Eye (tissue), 1 donor: ENCODE measurements at regions not wholly inside any gene's neighbourhood (a gene's known extent, or its start where the extent isn't known, plus 50 kb on each side); places are given as distances from the start of the nearest gene placed in this dataset.
A peak's percentile ranks its signal among the peaks of the same experiment; 100 is the strongest.

Experiments
- DNase-seq: peaks from one replicate; pipeline ENCODE4 v3.0.0-alpha.2; 2015

DNA sequence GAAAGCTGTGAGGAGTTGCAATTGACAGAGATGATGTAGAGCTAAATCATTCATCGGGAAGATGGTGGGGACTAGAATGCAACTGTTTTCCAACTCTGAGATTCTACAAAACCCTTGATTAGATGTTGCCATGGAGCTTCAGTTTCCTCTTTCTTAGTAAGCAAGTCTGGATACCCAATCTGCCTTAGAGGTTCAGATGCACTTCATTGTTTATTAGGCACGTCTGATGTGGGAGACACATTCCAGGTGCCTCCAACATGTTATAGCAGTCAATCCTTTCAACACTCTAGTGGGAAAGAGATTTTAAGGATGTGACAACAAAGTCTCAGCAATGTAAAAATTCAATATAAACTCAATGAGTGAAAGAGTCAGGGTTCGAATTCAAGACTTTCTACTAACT lies 291.3 kb upstream of the PHYHIPL start:
- no peak for DNase-seq

DNA sequence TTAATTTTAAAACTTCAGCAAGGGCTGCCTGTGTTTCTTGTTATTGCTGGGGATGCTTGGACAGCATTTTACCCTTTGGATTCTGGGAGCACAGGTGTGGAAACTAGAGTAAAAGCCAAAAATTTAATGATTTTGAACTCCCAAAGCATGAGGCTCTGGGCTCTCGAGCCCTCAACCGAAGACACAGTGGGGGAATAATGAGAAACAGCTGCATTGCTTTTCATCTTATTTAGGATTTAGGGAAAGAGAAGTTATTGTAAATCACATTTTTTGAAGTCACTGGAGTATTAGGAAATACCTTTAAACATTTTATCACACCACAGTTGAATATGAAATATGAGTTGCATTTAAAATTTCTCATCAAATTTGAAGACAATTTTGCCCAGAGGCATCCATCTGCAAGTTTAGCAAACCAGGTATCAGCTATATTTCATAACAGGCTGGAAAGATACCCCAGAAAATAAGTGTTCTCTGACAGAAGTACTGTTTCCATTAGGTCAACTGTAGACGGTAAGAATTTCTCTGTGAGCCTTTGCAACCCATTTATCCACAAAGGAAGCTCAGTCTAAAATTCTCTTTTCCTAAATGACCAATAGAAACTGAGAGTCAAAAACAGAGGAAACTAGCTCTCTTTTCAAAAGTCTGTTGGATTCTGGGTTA lies 290.6 kb upstream of the PHYHIPL start:
- DNase-seq, result peak; percentile 12

DNA sequence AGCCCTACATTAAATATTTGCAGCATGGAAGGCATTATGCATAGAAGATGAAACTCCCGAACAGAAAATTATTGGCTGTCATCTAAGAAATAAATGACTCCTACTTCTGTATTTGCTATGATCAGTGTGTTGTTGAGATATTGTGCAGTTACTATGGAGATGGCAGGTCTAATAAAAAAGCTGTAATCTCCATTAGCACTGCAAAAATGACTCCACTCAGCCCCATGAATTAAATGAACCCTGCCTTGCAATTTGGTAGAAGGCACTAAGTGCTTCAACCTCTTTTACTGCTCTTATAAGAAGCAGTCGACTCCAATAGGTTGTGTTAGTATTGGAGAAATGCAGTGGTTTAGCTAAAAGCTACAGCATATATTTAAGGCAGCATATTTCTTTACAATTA lies 290.0 kb upstream of the PHYHIPL start:
- DNase-seq, result no peak

DNA sequence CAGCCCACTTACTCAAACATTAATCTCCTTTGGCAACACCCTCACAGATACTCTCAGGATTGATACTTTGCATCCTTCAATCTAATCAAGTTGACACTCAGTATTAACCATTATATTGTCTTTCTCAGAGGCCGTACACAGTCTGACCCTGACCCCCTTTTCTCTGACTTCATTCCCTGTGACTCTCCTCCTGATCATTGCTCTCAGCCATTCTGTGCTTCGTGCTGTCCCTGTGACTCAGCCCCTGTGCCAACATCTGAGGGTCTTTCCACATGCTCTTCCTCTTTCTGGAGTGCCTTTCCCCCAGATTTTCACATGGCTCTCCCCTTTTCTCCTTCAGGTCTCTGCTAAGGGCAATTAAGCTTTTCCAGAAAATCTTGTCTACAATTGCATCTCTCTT lies 289.0 kb upstream of the PHYHIPL start:
- DNase-seq, result no peak

DNA sequence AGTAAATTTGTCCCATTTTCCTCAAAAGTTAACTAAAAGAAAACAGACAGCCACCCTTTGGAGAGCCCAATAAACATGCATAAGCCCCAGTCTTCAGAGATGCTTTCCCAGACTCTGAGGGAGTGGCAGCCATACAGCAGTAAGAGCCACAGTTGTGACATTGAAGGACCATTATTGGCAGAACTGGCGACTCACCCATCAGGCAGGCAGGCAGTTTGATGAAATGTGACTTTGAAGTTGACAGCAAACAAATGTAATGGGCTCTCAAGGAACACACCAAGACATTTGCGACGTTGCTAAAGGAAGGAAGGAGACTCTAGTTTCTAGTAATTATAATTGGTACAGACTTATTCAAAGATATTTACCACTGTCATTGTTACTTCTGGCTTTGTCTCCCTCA lies 287.5 kb upstream of the PHYHIPL start:
- no peak for DNase-seq

DNA sequence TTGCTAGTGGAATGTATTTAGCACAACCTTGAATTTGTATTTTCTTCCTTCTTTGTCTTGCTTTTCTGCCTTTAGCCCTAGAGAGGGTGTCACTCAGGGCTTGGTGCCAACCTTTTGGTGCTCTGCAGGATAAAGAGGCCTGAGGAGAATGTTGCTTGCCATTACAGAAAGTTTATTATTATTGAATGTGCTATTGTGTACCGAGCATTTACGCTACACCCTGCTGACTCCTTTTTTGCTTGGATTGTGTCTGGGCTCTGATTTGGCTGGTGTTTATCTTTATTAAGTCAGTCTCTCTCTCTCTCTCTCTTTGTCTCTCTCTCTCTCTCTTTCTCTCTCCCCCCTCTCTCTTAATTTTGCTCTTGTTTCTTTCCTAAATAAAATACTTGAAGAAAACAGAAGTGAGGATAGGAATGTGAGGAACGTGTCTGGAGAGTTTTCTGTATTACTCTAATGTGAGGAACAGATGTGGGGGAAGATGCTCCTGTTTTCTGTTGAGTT lies 284.4 kb upstream of the PHYHIPL start:
- DNase-seq, result no peak

DNA sequence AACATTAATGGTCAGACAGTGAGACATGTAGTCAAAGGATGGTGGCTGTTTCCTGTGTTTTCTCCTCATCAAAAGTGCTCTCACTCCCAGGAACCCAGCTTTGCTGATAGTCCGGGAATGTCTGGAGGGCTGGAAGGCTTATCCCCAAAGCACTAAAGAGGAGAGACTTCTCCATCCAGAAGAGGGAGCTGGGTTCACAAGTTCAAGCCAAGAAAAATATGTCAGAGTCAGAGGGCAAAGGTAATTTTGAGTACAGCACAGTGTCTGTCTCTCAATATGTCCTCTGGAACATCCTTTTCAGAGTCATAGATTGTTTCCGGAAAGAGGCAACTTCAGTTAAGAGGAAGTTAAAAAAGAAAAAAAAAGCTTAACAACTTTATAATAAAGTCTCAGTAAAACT lies 281.5 kb upstream of the PHYHIPL start:
- peak; percentile 29 for DNase-seq

DNA sequence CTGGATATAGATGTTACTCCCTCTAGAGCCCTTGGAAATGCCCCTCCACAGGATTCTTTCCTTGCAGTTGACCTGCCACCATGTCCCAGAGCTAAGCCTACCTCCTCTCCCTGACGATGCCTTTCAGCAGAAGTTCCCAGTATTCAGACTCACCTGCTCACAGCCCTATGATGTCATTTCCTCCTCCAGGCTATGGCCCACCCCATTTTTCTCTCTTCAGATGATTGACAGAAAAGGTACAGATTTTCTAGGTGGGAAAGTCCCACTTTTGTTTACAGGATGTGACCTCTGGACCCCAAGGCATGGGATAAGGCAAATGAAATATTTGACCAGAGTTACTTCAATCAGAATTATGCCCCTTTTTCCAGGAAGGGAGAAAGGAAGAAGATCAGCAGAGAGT lies 280.2 kb upstream of the PHYHIPL start:
- DNase-seq, result no peak

DNA sequence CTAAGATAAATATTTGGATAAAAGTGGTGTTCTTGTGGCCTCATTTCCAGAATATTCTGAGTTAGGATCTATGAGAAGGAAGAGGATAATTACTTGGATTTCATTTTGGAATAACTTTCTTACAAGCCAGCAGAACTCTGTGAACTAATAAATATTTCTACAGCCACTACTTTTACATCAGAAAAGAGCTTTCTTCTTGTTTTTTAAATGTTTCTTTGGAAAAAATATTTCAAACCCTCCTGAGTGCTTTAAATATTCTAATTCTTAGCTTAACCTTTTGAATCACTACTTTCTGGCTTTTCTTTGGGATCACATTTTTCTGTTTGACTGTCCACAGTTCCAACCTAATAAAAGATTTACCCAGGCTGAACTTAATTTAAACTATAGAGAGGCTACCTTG lies 279.2 kb upstream of the PHYHIPL start:
- DNase-seq, result no peak

DNA sequence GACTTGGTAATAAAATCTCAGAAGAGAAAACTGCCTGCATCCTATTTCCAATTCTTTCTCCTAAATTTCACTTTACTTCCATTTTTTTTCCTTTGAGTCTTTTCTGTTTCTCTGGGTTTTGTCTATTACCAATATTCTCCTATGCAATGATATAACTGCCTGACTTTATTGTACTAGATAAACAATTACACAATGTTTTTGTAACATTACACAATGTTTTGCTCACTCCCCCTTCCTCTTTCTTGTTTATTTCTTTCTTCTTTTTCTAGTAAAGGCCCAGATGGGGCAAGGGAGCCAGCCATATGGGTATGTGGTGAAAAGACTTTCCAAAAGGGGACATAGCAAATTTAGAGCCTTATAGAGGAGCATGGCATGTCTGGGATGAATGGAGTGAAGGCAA lies 278.7 kb upstream of the PHYHIPL start:
- no peak for DNase-seq

DNA sequence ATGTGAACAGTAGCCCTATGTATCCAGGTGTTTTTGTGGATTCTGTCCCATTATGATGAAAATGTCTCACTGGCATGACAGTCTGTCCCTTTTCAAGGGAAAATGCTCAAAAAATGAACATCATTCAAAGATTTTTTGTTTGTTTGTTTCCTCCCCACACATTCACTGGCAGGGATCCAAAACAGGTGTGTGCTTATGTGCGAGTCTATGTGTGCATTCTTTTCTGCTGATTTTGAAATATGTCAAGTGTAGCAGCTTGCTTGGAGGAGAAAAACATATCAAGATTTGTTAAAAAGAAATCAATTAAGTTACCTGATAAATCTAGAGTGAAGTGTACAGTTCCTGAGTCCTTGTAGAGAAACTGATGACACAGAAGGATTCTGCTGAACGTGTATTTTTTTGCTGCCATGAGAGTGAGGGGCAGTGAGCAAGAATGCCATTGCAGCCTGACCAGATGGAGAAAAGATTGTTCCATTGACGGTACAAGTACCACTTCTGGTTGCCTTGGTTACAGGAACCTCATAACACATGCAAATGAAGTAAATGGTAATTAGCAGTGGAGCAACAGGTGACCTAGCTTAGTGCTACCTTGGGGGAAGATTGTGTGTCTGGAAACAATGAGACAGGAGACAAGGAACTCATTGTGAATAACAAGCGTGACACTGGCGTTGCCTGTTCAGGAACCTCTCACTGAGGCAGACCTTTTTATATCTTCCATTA lies 277.4 kb upstream of the PHYHIPL start:
- DNase-seq, result no peak

DNA sequence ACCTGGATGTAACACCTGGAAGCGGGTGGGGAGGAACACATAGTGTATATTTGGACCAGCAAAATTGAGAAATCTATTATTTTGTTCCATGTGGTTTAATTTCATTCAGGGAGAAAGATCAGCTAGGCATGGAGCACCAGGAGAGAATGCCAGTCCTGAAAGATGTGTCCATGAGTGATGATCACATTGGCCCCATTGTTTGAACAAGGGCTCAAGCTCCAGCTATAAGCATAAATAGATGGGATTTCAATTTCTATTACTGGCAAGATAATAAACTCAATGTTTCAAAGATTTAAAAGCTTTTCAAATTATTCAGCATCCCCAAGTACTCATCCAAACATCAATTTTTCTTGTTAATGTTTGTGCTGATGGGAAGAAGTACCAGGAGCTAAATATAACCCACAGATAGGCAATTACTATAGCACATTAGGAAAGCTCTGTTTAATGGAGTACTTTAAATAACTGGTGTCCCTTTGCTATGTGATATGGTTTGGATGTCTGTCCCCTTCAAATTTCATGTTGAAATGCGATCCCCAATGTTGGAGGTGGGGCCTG lies 275.3 kb upstream of the PHYHIPL start:
- DNase-seq, result no peak

DNA sequence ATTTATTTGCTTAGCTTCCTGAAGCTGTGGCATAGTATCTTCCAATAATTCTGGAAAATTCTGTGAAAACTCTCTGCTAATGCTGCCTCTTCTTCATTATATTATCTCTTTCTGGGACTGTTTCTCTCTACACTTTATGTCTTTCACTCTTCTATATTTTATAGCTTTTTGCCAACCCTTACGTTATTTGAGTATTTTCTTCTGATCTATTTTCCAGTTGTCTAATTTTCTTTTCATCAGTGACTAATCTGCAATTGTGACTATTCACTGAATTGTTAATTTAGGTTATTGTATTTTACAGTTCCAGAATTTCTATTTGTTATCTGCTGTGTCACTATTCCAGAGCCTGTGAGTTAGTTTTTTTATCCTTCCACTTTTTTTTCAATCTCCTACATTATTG lies 273.4 kb upstream of the PHYHIPL start:
- DNase-seq, result no peak

DNA sequence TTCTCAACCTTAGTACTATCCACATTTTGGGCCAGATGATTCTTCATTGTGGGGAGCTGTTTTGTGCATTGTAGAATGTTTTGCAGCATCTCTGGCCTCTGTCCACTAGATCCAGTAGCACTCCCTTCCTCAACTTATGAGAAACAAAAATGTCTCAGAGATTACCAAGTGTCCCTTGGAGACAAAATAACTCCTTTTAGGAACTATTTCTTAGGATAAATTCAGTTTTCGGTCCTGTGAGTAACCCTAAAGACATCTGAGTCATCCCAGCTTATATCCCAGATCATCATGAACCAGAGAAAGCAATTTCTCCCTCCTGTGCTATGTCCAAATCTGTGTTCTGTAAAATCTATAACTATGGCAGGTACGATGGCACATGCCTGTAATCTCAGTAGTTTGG lies 266.6 kb upstream of the PHYHIPL start:
- DNase-seq, result no peak

DNA sequence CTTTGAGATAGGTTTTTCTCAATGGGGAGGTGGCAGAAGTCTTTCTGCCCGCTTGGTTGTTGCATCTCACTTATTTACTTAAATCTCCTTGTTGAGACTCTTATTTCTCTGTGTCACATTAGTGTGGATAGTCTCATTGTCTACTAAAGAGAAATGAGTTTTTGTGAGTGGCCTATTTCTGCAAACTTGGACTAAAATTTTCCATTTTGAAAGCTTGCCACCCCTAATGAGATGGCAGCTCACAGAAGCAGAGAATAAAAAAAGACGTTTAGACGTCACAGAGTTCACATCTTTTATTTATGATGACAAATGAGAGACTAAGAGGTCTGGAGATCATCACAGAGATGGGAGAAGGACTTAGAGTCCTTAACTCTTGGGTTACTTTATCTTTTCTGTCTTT lies 262.7 kb upstream of the PHYHIPL start:
- no peak for DNase-seq

DNA sequence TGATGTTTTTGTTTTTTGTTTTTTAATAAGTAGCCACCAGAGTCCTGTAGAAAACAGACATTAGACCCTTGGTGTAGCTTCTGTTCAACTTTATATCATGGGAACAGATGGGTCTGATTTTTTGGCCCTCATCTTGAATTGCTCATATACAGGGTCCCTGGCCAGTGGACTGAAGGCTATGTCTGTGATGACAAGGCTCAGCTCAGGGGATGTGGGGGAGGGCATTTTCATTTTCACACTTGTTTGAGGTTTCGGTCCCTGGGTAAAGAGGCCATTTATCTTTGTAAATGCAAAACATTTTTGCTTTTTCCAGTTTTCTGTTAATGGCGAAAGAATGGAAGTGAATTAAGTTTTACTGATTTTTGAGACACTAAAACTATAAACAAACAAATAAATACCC lies 257.6 kb upstream of the PHYHIPL start:
- no peak for DNase-seq

DNA sequence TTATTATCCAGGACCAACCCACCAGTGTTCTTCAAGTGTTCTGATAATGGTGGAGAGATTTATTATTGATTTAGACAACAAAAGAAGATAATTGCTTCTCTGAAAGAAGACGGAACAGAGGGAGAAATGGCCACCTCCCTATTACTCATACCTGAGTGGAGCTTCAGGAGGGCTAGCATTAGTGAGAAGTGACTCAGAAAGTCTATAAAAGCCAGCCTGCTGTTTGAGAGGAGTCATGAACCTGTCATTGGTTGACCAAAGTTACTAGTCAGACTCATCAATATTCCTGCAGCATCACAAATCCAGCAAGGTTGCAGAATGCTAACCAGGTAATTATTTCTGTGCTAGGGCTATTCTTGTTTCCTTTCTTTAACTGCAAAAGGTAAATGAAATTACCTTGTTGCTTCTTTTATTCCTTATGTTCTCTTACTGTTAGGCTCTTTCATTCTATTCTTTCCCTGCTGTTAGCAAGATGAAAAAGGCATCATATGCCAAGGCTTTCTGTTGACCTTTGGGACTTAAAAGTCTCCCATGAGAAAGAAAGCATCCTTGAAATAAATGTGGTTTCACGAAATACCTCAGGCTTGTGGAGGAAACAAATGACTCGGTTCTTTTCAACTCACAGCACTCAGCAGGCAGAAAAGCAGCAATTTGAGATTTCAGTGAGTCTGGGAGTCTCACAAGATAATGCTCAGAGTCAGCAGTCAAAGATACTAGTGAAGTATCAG lies 256.4 kb upstream of the PHYHIPL start:
- peak; percentile 48 for DNase-seq

DNA sequence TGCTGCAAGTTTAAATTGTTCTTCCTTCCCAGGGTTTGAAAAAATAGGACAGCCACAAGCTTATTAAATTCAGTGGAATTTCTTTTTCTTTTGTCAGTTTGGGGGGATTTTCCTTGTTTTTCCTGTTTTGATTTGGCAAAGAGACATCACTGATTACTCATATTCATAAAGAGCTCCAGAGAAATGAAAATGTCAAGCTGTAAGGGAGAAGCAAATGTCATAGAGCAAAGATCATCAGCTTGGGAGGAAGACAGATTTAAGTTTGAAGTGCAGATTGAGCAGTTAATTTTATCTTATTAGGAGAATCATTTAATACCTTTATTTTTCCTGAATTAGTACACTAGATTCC lies 255.8 kb upstream of the PHYHIPL start:
- no peak for DNase-seq

DNA sequence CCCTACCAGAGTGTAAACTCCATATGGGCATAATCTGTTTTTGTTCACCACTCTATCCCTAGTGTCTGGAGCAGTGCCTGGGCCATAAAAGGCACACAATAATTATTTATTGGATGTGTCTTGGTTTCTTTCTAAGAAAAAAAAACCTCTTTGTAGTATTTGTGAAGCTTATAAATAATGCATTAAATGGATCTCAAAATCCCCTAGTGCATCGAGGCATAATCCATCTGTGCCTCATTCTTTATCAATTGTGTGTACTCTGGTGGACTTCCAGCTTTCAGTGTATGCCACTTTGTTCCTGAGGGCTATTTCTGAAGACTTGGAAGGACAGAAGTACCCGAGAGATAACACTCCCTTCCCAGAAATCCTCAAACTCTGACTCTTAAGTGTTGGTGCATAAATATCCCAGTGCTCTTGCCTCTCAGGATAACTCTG lies 255.0 kb upstream of the PHYHIPL start:
- DNase-seq, result peak; percentile 45

DNA sequence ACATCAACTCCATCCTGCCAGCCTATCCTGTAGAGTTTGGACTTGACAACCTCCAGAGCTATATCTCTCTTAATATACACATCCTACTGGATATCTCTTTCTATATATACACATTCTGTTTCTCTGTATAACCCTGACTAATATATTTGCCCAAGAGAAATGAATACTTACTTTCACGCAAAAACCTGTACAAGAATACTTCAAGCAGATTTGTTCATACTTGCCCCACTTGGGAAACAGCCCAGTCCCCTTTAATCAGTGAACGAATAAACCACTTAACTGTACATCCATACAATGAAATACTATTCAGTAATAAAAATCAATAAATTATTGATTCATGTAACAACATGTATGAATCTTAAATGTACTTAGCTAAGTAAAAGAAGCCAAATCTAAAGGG lies 251.1 kb upstream of the PHYHIPL start:
- DNase-seq, result no peak

DNA sequence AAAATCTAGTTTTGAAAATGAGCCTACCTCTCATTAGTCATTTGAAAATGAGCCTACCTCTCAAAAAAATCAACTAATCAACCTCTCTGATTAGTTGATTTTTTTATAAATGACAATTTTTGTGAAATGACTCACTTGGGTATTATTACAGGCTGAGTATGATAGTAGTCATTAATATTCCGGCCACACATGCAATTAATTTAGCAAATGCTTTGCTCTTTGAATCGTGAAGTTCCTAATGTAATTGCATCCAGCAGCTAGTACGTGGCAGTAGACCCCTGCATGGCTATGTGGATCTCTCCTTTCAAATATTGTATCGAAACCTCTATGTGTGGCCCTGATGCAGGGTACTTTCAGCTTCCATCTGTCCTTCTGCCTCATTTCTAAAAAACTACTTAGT lies 245.9 kb upstream of the PHYHIPL start:
- no peak for DNase-seq

DNA sequence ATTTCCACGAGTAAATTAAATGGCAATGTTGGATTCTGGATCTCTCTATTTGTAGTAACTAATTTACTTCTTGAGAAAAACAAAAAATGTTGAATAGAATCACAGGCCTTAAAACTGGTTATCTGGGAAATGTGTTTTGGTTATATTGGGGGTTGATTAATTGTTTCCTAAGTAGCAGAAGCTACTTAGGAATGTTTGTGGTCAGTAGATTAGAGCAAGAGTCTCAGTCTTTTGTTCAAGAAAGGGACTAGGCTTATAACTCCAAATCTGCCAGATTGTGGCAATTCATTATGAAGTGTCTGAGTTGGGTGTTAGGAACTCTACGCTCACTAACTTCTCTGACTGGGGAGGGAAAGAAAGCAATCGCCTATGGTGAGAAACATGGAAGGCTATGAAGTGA lies 244.3 kb upstream of the PHYHIPL start:
- DNase-seq, result no peak

DNA sequence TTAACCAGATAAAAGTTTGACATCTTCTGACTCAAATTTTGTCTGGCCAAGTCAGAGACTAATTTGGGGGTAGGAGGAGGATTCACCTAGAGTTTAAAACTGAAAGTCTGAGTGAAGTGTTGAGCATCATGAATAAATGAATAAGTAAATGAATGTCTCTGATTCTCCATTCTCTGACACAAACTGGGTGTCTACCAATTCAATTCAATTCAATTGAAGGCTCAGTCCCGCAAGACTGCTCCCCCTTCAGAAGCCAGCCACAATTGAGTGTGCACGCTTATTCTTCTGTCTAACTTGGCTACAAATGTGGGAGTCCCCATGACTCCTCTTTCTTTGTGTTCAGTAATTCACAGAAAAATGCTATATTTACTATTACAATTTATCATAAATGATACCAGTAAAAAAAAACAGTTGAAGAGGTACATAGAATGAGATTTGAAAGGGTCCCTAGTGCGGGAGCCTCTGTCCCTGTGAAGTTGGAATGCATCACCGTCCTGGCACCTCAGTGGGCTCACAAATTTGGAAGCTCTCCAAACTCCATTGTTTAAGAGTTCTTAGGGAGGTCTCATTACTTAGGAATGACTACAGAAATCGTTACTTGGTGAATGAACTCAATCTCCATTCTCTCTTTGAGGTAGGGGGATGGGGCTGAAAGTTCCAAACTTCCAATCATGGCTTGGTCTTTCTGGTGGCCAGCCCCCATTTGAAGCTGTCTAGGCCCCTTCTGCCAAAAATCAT lies 243.7 kb upstream of the PHYHIPL start:
- DNase-seq, result no peak
